Panc1 (cell line): ENCODE measurements at regions not wholly inside any gene's neighbourhood (a gene's known extent, or its start where the extent isn't known, plus 50 kb on each side); places are given as distances from the start of the nearest gene placed in this dataset.

ENCODE experiments used
- ATAC-seq: fragments of 200-7000 bp; cut with Tn5 transposase; 2 replicates; pipeline ENCODE4 v1.9.1; 2020; ENCODE audit warnings: mild to moderate bottlenecking, moderate library complexity
- BruUV-seq: library from RNA; stranded (reverse); fragments of 400-500 nt; replicated peaks from 2 replicates; lab custom pipeline; 2021; lab: Mats Ljungman, UMichigan
- CTCF ChIA-PET: fragments of 300-600 bp; sonication (Branson Sonifier 250); formaldehyde crosslinking; loops from one replicate; lab custom pipeline; 2022; ENCODE audit warnings: antibody characterized with exemption; lab: Charles Lee
- POLR2A ChIA-PET: fragments of 300-600 bp; sonication (Branson Sonifier 250); formaldehyde crosslinking; loops from one replicate; lab custom pipeline; 2022; ENCODE audit warnings: antibody characterized with exemption; lab: Charles Lee
- DNase-seq: peaks from one replicate; pipeline ENCODE4 v3.0.0-alpha.2; 2010; ENCODE audit warnings: low read depth, low spot score
- H3K27ac ChIP-seq: 2 replicates; pipeline ENCODE4 v1.5.1; 2011; ENCODE audit warnings: mild to moderate bottlenecking, low read length, inconsistent platforms
- H3K27me3 ChIP-seq: fragments of 200-500 bp; sonication (Bioruptor generic); 2 replicates; pipeline ENCODE4 v1.6.0; 2014; ENCODE audit warnings: low read length, inconsistent platforms; ENCODE audit not compliant: control insufficient read depth, insufficient read depth
- H3K36me3 ChIP-seq: fragments of 200-500 bp; sonication (Bioruptor generic); 2 replicates; pipeline ENCODE4 v1.5.1; 2014; ENCODE audit warnings: inconsistent platforms, mild to moderate bottlenecking, low read length, moderate library complexity; ENCODE audit not compliant: control insufficient read depth, insufficient read depth
- H3K4me1 ChIP-seq: 2 replicates; pipeline ENCODE4 v1.5.1; 2011; ENCODE audit warnings: inconsistent platforms, mild to moderate bottlenecking, low read length, moderate library complexity; ENCODE audit not compliant: control insufficient read depth, insufficient read depth
- H3K4me3 ChIP-seq, 2 experiments: 2 replicates each; pipeline ENCODE4 v1.5.1; 2011 to 2012; ENCODE audit warnings: low read depth in 2 of 2, low read length in 2 of 2, mild to moderate bottlenecking in 2 of 2, inconsistent platforms in 1 of 2, moderate library complexity in 1 of 2
- H3K9me3 ChIP-seq: fragments of 200-500 bp; sonication (Bioruptor generic); 2 replicates; pipeline ENCODE4 v1.5.1; 2014; ENCODE audit warnings: low read depth, mild to moderate bottlenecking, inconsistent platforms, low read length, moderate library complexity; ENCODE audit not compliant: control insufficient read depth, insufficient read depth
- POLR2AphosphoS5 ChIP-seq: IDR thresholded peaks from 2 replicates; pipeline ENCODE4 v1.6.1; 2012; ENCODE audit warnings: mild to moderate bottlenecking, low read depth, low read length, moderate library complexity
- SIN3A ChIP-seq: IDR thresholded peaks from 2 replicates; pipeline ENCODE4 v1.6.1; 2012; ENCODE audit warnings: low read depth, mild to moderate bottlenecking, low read length, moderate library complexity, borderline replicate concordance; ENCODE audit not compliant: insufficient read depth
- TCF7L2 ChIP-seq: IDR thresholded peaks from 2 replicates; pipeline ENCODE4 v1.6.1; 2011; ENCODE audit warnings: mild to moderate bottlenecking, low read depth, low read length, inconsistent platforms
- in situ Hi-C: cut with HindIII; loops from 2 replicates; pipeline ENCODE4 v1.10.0; 2016; ENCODE audit warnings: low sequenced_read_pairs, low pct_unique_long_range_greater_than_20kb
- intact Hi-C: fragments of 100-400 bp; cut with micrococcal nuclease; formaldehyde crosslinking; loops from one replicate; pipeline ENCODE4 v1.10.0; 2022; ENCODE audit not compliant: unreplicated experiment
- TF ChIP-seq, protein P1 (sequence below), 2 experiments: IDR thresholded peaks; 2 replicates each; pipeline ENCODE4 v1.6.1; 2011 to 2012; ENCODE audit warnings: low read depth in 2 of 2, control low read depth in 1 of 2, low read length in 1 of 2, mild to moderate bottlenecking in 1 of 2, moderate library complexity in 1 of 2; ENCODE audit not compliant: insufficient read depth in 1 of 2
- TF ChIP-seq, protein P2 (sequence below): fragments of 450-650 bp; IDR thresholded peaks from 2 replicates; pipeline ENCODE4 v1.5.1; 2017; ENCODE audit warnings: mild to moderate bottlenecking

DNA sequence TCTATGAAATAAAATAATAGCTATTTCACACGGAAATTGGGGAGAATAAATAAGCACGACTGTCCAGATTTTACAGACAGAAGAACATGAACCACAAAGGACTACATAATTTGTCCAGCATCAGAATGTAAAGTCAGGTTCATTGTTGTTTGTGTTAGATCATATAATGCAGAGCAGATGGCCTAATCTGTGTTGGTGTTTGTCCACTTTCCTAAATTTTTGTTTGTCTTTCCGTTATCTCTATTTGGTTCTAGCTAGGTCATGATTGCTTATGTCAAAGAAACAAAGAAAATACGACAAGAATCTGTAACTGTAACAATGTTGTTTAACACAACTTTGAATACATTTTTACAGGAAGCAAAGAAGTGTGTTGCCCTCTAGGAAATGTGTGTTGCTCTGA is 75.6 kb upstream of the ANKRD28 start:
- TF ChIP-seq, protein P1, sequence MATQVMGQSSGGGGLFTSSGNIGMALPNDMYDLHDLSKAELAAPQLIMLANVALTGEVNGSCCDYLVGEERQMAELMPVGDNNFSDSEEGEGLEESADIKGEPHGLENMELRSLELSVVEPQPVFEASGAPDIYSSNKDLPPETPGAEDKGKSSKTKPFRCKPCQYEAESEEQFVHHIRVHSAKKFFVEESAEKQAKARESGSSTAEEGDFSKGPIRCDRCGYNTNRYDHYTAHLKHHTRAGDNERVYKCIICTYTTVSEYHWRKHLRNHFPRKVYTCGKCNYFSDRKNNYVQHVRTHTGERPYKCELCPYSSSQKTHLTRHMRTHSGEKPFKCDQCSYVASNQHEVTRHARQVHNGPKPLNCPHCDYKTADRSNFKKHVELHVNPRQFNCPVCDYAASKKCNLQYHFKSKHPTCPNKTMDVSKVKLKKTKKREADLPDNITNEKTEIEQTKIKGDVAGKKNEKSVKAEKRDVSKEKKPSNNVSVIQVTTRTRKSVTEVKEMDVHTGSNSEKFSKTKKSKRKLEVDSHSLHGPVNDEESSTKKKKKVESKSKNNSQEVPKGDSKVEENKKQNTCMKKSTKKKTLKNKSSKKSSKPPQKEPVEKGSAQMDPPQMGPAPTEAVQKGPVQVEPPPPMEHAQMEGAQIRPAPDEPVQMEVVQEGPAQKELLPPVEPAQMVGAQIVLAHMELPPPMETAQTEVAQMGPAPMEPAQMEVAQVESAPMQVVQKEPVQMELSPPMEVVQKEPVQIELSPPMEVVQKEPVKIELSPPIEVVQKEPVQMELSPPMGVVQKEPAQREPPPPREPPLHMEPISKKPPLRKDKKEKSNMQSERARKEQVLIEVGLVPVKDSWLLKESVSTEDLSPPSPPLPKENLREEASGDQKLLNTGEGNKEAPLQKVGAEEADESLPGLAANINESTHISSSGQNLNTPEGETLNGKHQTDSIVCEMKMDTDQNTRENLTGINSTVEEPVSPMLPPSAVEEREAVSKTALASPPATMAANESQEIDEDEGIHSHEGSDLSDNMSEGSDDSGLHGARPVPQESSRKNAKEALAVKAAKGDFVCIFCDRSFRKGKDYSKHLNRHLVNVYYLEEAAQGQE (IDR thresholded peaks at IDR 0.05; ENCODE audit: insufficient read depth in 1 of 2, low read depth in 2 of 2, low read length in 1 of 2): no peak
- TF ChIP-seq POLR2AphosphoS5 (no peak), SIN3A (no peak), TCF7L2 (no peak)
- TF ChIP-seq, protein P2, sequence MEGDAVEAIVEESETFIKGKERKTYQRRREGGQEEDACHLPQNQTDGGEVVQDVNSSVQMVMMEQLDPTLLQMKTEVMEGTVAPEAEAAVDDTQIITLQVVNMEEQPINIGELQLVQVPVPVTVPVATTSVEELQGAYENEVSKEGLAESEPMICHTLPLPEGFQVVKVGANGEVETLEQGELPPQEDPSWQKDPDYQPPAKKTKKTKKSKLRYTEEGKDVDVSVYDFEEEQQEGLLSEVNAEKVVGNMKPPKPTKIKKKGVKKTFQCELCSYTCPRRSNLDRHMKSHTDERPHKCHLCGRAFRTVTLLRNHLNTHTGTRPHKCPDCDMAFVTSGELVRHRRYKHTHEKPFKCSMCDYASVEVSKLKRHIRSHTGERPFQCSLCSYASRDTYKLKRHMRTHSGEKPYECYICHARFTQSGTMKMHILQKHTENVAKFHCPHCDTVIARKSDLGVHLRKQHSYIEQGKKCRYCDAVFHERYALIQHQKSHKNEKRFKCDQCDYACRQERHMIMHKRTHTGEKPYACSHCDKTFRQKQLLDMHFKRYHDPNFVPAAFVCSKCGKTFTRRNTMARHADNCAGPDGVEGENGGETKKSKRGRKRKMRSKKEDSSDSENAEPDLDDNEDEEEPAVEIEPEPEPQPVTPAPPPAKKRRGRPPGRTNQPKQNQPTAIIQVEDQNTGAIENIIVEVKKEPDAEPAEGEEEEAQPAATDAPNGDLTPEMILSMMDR: no peak
- Histone ChIP-seq H3K27me3 (no peaks in the 10 kb centered on the region), H3K9me3 (no peaks in the 10 kb centered on the region), H3K36me3 (no peaks in the 10 kb centered on the region), H3K4me3 (no peak overlapping the region), H3K4me1 (no peaks in the 10 kb centered on the region), H3K27ac (no peak overlapping the region)
- ATAC-seq: no peak
- CTCF ChIA-PET: no interaction called here
- POLR2A ChIA-PET: interaction anchor here (0.7 kb wide), 1 partner anchor 375 kb away, joined by 7 read pairs; no protein-coding TSS in a partner anchor
- DNase-seq: no peak
- BruUV-seq: no TSS peak
- in situ Hi-C loops (no loop called here), intact Hi-C loops (no loop called here)

DNA sequence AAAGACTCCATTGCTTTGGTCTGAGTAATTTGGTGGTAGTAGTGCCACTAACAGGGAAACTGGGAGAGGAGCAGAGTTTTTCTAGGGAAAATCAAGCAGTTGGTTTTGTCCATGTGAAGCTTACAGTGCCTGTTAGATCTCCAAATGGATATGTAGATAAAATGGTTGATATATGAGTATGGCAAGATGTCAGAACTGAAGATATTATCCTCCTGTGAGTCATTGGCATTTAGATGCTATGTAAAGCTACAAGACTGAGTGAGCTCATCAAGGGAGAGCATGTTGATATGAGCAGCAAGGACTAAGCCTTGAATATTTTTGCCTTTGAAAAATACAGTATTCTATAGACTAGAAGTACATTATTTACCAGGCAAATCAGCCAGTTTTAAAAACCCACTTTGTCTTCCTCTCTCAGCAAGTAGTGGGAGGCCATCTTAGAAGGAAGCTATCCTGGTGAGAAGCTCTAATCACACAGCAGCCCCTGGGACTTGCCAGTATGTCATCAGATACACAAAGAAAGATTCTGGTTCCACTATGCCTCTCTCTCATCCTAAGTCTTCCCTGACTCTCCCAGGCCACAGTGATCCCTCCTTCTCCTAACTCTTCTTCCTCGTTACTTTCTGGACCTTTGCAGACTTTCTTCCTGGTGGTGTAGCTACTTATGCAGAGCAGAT is 77.4 kb upstream of the ANKRD28 start:
- CTCF ChIA-PET: no interaction called here

More for the DNA sequence above, 77.4 kb upstream of the ANKRD28 start:
- ATAC-seq (no peak), DNase-seq (no peak)
- in situ Hi-C loops (no loop called here), intact Hi-C loops (no loop called here)
- Histone ChIP-seq H3K27me3 (no peaks in the 10 kb centered on the region), H3K9me3 (no peaks in the 10 kb centered on the region), H3K36me3 (no peaks in the 10 kb centered on the region), H3K4me3 (no peak overlapping the region), H3K27ac (no peak overlapping the region), H3K4me1 (no peaks in the 10 kb centered on the region)
- POLR2A ChIA-PET: no interaction called here
- TF ChIP-seq, protein P1 (IDR thresholded peaks at IDR 0.05; ENCODE audit: insufficient read depth in 1 of 2, low read depth in 2 of 2, low read length in 1 of 2): no peak
- TF ChIP-seq POLR2AphosphoS5 (no peak), TCF7L2 (no peak), SIN3A (no peak)
- TF ChIP-seq, protein P2: no peak
- BruUV-seq: no TSS peak
